IPS DF 4.7 (cell line): ENCODE measurements at regions not wholly inside any gene's neighbourhood (a gene's known extent, or its start where the extent isn't known, plus 50 kb on each side); places are given as distances from the start of the nearest gene placed in this dataset.
A peak's percentile ranks its signal among the peaks of the same experiment; 100 is the strongest.
"Not testable (repeated sequence)": the region's sequence is repeated elsewhere in the genome, so short reads cannot be mapped to it uniquely, and the experiment has no call there.

Experiments
- DNase-seq: peaks from one replicate; pipeline ENCODE4 v3.0.0-alpha.2; 2013; ENCODE audit warnings: low spot score; ENCODE audit errors: extremely low read depth

DNA sequence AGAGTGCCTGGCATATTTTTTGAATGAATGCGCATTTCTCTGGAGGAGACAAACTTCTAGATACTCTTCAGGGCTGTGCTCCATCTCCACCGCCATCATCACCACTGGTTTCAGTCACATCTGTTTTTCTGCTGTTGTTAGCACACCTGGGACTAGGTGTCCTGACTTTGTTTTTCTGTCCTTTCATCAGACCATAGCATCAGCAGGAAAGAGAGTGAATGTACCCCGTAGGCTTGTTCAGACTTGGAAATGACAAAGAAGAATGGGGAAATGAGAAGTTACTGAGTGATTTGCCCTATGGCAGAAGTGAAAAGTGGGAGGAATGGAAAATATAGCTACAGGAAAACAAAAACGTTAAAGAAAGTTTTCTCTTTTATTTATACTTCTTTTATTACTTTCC is 965.2 kb upstream of the FANCL start:
- DNase-seq = no peak

DNA sequence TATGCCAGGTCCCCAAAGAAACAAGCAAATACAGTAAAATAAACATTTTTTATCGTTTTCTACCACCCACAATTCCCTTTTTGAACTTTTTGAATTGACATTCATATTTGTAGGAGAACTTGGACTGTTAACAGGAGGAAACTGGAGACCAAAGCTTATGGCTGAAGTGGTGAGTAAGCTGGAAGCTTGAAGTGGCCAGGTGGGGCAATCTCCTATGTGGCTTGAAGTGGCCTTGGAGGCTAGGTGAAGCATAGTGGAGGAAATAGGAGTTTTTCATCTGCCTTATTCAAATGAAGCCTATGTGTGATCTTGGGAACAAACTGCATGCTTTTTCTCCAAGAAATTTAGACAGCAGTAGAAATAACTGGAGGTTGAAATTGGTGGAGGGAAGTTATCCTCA is 962.9 kb upstream of the FANCL start:
- no peak for DNase-seq

GRCh38 chr2:59196491-59196890 is 955.4 kb upstream of the FANCL start:
- DNase-seq = no peak

- no peak for DNase-seq
Observed at GRCh38 chr2:59195851-59196250, 954.7 kb upstream of the FANCL start.

- DNase-seq = no peak
Observed at GRCh38 chr2:59191781-59192180, 950.7 kb upstream of the FANCL start.

GRCh38 chr2:59190518-59190917 is 949.4 kb upstream of the FANCL start:
- no peak for DNase-seq

DNA sequence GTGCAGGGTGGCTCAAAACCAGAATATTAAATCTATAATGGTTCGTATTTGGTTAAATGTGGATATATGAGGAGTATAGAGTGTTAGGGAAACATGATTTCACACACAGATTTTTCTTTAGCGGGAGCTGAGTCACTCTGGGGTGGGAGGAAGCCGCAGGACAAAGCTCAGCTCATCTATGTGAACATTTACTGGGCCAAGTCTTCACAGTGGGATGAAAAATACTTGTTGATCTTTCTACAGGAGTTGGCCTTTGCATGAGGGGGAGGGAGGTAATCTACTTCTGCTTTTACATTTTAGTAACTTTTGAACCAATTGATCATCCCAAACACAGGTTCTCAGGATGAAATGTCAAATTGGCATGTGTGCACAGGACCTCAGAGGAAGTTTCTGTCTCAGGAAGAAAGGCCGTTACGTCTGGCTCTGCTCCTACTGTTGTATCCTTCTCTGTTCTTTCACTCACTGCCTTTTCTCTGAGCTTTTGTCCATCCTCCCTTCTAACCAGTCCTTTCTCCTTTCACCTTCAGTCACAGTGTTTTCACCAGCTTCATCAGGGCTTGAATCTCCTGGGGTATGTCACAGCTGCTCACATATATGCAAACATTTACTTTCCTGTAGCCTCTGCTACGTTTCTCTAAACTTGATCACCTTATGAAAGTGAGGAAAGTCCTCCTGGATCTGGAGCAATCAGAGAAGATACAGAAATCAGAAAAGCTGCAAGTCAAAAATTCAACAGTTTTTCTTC is 943.3 kb upstream of the FANCL start:
- no peak for DNase-seq

DNA sequence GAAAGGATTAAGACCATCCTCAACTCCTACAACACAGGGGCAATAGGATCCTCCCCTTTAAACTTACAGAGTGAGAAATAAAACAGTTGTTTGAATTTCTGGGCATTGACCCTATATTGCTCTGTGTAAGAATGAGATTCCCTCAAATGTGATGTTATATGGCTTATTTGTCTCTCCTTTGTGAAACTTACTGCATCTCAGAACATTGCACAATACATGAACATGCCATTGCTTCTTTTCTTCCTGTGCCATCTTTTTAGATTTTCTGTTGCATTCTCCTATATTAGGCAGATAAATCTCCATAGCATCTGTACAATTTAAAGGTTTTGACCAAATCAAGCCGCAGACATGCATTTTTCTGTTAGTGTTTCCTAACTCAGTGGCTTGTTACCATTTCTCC is 941.9 kb upstream of the FANCL start:
- no peak for DNase-seq

DNA sequence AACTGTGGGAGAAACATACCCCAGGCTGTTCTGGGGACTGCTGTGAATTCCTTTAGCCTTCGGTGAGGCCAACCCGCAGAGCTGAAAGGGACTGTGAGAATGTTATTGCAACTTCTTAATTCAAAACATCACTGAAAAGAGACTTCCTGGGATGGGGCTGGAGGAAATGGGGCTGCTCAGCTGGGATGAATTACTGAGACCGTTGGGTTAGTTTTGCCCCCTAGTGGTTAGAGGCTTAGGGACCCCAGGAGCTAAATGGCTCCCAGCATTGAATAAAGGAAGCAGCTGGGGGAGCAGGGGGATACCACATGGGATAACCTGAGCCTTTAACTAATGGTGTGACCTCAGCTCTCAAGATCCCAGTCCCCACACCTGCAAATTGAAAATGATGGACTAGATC is 941.1 kb upstream of the FANCL start:
- DNase-seq = peak; percentile 62

- no peak for DNase-seq
Observed at GRCh38 chr2:59181347-59181746, 940.2 kb upstream of the FANCL start.

DNA sequence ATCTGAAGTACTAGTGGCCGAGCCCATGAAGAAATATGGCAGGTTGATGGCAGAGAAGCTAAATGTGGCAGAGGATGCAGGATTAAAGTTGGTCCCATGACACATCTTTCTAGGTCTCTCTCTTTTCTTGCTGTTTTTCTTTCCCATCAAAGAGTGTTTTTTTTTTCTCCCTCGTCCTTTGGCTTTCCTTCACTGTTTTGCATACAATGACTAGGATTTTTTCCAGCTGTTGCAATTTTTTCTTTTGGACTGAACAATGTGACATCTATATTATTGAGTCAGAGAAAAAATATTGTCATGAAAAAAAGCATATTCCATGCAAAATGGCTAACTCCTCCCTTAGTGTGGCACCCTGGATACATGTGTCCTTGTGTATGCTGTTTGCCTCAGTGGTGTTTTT is 939.5 kb upstream of the FANCL start:
- no peak for DNase-seq

DNA sequence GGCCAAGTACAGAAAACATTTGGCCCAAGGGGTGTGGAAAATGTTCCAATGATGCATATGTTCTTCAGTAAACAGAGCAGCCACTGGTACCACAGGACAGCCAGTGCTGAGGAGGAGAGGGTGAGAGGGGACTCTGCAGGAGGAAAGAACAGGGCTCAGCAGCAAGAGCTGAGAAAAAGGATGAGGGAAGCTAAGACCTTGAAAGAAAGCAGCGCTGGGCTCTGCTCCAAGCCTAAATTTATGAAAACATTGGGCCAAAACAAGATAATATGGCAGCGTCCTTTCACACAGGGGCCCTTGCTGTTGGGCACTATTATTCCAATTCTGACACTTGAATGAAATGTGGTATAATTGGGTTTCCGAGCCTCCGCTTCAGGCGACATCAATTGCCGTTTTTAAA is 939.0 kb upstream of the FANCL start:
- no peak for DNase-seq

GRCh38 chr2:59177748-59178147 is 936.6 kb upstream of the FANCL start:
- no peak for DNase-seq

DNA sequence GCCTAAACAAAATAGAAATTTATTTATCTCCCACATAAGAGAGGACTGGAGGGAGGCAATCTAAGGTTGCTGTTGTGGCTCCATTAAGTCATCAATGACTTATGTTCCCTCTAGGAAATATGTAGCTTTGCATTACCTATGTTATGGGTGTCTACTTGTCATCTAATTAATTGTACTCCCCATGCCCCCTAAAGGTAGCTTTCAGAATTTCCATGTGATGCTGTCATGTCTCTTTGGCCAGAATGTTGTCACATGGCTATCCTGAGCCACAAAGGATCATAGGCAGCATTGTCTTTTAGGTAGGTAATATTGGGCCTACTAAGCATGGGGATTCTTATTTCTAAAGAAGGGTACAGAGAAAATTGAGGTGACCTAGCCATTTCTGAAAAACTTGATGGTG is 935.6 kb upstream of the FANCL start:
- DNase-seq = no peak

DNA sequence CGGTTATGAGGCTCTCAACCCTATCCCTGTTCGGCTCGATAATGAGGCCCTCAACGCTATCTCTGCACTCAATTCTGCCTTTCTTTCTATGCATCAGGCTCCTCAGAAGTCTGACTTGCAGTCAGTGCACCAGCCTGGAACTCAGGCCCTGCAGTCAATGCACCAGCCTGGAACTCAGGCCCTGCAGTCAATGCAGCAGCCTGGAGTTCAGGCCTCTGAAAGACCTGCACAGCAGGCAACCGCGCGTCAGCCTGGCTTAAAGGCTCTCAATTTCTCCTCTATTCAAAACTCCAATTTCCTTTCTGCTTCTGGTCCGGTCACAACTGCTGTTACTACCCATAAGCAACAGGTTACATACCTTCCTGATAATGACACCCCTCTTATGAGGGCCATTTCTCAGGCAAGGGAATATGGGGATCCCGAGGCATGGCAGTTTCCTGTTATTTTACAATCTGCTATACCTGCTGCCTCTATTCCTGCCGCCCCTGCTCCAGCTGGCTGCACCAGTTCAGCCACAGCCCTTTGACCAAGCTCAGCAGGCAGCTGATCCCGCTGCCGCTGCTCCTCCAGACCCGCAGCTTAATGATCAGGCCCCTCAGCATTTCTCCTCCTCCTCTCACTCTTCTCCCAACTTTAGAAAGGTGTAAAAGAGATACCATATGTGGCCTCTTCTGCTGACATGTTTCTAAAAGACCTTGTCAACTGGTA is 933.6 kb upstream of the FANCL start:
- no peak for DNase-seq

DNA sequence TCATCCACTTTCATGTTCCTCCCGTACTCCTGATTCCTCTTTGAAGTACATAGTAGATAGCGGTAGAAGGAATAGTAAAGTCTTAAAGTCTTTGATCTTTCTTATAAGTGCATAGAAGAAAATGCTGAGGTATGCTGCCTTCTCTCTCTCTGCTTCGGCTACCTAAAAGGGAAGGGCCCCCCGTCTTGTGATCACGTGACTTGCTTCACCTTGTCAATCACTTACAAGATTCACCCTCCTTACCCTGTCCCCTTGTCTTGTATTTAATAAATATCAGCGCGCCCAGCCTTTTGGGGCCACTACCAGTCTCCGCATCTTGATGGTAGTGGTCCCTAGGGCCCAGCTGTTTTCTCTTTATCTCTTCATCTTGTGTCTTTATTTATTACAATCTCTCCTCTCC is 932.2 kb upstream of the FANCL start:
- DNase-seq = no peak

DNA sequence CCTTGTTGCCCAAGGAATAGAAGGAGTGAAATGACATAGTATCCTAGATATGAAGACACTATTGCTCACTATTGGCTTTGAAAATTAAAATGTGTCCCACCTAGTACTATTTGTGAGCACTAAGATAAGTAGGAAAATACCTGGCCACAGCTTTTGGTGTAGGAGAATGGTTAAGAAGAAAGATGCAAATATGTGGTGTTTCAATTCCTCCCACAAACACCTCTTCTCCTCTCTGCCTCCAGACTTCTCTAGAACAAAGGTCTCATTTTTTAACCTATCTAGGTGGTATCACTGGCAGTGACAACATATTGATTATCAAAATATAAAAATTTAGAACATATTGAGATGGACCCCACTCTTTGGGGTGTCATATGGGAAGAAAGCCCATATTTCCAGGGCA is 929.9 kb upstream of the FANCL start:
- no peak for DNase-seq

GRCh38 chr2:59168766-59169165 is 927.6 kb upstream of the FANCL start:
- DNase-seq = no peak

GRCh38 chr2:59167514-59167913 is 926.4 kb upstream of the FANCL start:
- no peak for DNase-seq

DNA sequence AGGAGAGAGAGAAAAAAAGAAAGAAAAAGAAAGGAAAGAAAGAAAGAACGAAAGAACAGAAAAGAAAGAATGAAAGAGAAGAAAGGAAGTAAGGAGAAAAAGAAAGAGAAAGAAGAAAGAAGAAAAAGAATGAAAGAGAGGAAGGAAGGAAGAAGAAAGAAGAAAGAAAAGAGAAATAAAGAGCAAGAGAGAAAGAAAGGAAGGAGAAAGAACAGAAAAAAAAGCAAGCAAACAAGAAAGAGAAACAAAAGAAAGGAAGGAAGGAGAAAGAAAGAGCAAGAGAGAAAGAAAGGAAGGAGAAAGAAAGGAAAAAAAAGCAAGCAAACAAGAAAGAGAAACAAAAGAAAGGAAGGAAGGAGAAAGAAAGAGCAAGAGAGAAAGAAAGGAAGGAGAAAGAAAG is 916.8 kb upstream of the FANCL start:
- not testable (repeated sequence) for DNase-seq

- no peak for DNase-seq
Observed at GRCh38 chr2:59151805-59152204, 910.7 kb upstream of the FANCL start.

DNA sequence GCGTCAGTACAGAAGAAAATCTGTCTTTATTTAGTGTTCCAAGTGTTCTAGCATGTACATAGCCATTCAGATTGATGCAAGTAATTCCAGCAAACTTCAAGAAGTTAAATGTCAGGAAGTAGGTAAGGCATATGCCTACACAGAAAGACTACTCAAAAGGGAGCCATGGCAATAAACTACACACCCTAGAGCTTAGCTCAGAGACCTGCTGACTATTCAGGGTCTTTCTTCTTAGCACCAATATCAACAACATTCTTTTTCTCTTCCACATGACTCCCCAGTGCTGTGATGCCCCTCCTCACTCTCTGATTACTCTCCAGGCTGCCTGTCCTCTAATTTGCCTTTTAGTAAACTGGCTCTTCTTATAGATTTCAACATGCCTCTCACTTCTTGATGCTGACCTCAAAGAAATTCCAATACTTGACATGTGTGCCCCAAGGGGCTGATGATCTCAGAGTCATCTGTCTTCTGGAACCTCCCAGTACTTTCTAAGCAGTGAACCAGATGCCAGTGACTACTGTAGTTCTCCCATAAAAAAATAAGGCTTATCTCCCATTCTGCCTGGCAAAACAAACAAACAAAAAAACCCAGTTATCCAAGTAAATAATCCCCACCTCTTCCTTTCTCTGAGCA is 909.2 kb upstream of the FANCL start:
- DNase-seq = no peak

- no peak for DNase-seq
Observed at GRCh38 chr2:59149271-59149670, 908.1 kb upstream of the FANCL start.
